22Rv1 (cell line): ENCODE measurements at regions not wholly inside any gene's neighbourhood (a gene's known extent, or its start where the extent isn't known, plus 50 kb on each side); places are given as distances from the start of the nearest gene placed in this dataset.

Source experiments
- ZFX ChIP-seq: fragments of 450-650 bp; IDR thresholded peaks from 2 replicates; pipeline ENCODE4 v1.6.1; 2017; ENCODE audit warnings: antibody characterized with exemption, borderline replicate concordance
- TF ChIP-seq, protein P1 (sequence below): fragments of 450-650 bp; IDR thresholded peaks from 2 replicates; pipeline ENCODE4 v1.5.1; 2017; ENCODE audit warnings: mild to moderate bottlenecking

DNA sequence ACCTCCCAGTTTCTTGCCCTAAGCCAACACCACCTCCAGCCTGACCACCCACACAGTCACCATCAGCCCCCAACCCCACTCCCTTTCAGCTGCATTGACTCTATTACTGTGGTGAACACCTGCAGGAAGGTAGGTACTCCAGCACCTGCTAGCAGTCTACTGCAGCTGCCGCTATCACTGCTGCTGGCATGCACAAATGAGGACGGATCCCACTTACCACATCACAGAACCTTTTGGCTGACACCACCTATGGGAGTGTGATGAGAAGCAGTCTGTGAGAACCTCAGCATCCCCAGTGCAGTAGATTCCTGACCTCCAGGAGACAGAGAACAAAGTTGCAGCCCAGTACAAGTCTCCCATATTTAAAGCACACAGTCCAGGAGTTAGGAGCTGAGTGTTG lies 71.9 kb downstream of the ANXA1 start:
- TF ChIP-seq, protein P1, sequence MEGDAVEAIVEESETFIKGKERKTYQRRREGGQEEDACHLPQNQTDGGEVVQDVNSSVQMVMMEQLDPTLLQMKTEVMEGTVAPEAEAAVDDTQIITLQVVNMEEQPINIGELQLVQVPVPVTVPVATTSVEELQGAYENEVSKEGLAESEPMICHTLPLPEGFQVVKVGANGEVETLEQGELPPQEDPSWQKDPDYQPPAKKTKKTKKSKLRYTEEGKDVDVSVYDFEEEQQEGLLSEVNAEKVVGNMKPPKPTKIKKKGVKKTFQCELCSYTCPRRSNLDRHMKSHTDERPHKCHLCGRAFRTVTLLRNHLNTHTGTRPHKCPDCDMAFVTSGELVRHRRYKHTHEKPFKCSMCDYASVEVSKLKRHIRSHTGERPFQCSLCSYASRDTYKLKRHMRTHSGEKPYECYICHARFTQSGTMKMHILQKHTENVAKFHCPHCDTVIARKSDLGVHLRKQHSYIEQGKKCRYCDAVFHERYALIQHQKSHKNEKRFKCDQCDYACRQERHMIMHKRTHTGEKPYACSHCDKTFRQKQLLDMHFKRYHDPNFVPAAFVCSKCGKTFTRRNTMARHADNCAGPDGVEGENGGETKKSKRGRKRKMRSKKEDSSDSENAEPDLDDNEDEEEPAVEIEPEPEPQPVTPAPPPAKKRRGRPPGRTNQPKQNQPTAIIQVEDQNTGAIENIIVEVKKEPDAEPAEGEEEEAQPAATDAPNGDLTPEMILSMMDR = no peak
- no peak for TF ChIP-seq ZFX
